T-helper 2 cell treated with Interferon-gamma antibody and Interleukin-4, amounts not matched to agents 100 ng/mL and 5 ng/mL, for 36 hours (primary cell): ENCODE measurements at regions not wholly inside any gene's neighbourhood (a gene's known extent, or its start where the extent isn't known, plus 50 kb on each side); places are given as distances from the start of the nearest gene placed in this dataset.
"Not testable (repeated sequence)": the region's sequence is repeated elsewhere in the genome, so short reads cannot be mapped to it uniquely, and the experiment has no call there.

Source experiments
- intact Hi-C: fragments of 100-400 bp; cut with micrococcal nuclease; formaldehyde crosslinking; loops from one replicate; pipeline ENCODE4 v1.15.1; 2023

- intact Hi-C loops: no loop called here
These were observed 100.4 kb upstream of the PMCH start for GRCh38 chr12:102298022-102298421.

GRCh38 chr12:102297412-102297811 lies 99.8 kb upstream of the PMCH start:
- intact Hi-C loops: no loop called here

GRCh38 chr12:102294568-102294967 lies 96.9 kb upstream of the PMCH start:
- intact Hi-C loops: no loop called here

GRCh38 chr12:102291498-102292440 lies 94.1 kb upstream of the PMCH start:
- intact Hi-C loops: not testable (repeated sequence)

- intact Hi-C loops: not testable (repeated sequence)
These were observed 92.1 kb upstream of the PMCH start for GRCh38 chr12:102289702-102290101.

GRCh38 chr12:102281231-102281630 lies 83.6 kb upstream of the PMCH start:
- intact Hi-C loops: no loop called here

- intact Hi-C loops: not testable (repeated sequence)
These were observed 58.1 kb upstream of the PMCH start for GRCh38 chr12:102255687-102256086.

GRCh38 chr12:102251005-102251404 lies 53.4 kb upstream of the PMCH start:
- intact Hi-C loops: not testable (repeated sequence)

- intact Hi-C loops: no loop called here
These were observed 51.6 kb upstream of the PMCH start for GRCh38 chr12:102249079-102249841.
